ENCODE measurements at regions not wholly inside any gene's neighbourhood (a gene's known extent, or its start where the extent isn't known, plus 50 kb on each side); places are given as distances from the start of the nearest gene placed in this dataset.

DNA sequence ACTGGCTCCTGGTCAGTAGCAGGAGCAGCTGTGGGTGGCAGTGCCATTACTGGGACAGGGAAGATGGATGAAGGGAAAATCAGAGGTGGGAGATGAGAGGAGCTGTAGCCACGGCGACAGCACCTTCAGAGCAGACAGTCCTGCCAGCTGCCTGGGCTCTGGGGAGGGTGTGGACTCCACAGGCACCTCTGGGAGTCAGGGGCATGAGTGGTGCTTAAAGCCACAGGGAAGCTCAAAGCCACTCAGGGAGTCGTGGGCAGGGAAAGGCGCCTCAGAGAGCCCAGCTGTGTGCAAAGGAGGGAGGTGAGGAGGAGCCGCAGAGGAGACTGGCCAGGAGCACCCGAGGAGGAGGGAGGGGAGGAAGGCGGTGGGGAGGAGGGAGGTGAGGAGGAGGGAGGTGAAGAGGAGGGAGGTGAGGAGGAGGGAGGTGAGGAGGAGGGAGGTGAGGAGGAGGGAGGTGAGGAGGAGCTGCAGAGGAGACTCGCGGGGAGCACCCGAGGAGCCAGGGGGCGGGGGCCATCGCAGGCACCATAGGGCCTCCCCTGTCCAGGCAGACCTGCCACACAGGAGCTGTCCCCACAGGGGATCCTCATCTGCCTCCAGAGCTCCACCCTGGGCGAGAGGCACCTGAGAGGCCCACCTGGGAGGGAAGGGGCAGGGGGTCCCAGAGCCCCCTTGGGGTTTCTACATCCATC, 977.6 kb downstream of the BRD1 start:
- H3K9ac ChIP-seq (ENCODE audit: low read depth, low read length, poor library complexity) = no peak overlapping the region
- H3K4ac ChIP-seq (ENCODE audit: low read length) = no peak overlapping the region
- no peak overlapping the region for H3K4me3 ChIP-seq (ENCODE audit: low read length in 2 of 2)
- H3K23ac ChIP-seq (ENCODE audit: low read depth, low read length, poor library complexity) = peak overlapping the region; percentile 25
- no CpG with 5 or more reads among the region's 13 CpGs for WGBS, 2 donors (ENCODE audit: extremely low coverage in 2 of 2, insufficient read length in 2 of 2, insufficient replicate concordance in 1 of 2)
- peak overlapping the region; percentile 25 for H4K91ac ChIP-seq (ENCODE audit: low read depth, low read length, poor library complexity)
- no peak overlapping the region for H2BK12ac ChIP-seq (ENCODE audit: low read length)
- no peaks in the 10 kb centered on the region for H3K4me1 ChIP-seq (ENCODE audit: control insufficient read depth in 2 of 2, insufficient read depth in 1 of 2, low read depth in 1 of 2, low read length in 2 of 2)
- H3K27ac ChIP-seq (replicated peaks; ENCODE audit: low read length) = no peak overlapping the region
- H2BK120ac ChIP-seq (ENCODE audit: low read depth, low read length) = no peak overlapping the region
- peak overlapping the region; percentile 31 for H4K8ac ChIP-seq (ENCODE audit: low read depth, low read length)
- no peaks in the 10 kb centered on the region for H3K36me3 ChIP-seq (replicated peaks in 1 of 2; ENCODE audit: control insufficient read depth in 2 of 2, insufficient read depth in 2 of 2, low read length in 2 of 2)
- H3K9me3 ChIP-seq (replicated peaks in 1 of 2; ENCODE audit: control insufficient read depth in 2 of 2, insufficient read depth in 1 of 2, low read depth in 1 of 2, low read length in 2 of 2) = no peaks in the 10 kb centered on the region
- H3K79me1 ChIP-seq (ENCODE audit: low read depth, low read length) = no peaks in the 10 kb centered on the region
- H2AFZ ChIP-seq (ENCODE audit: low read length) = no peak overlapping the region
- H2BK5ac ChIP-seq (ENCODE audit: low read length) = no peak overlapping the region
- H3K27me3 ChIP-seq (ENCODE audit: control insufficient read depth in 3 of 3, insufficient read depth in 3 of 3, low read depth in 1 of 3, low read length in 3 of 3) = no peaks in the 10 kb centered on the region
- H2AK5ac ChIP-seq (ENCODE audit: low read depth, low read length) = peak overlapping the region; percentile 60
- H3K14ac ChIP-seq (ENCODE audit: low read length) = peak overlapping the region; percentile 31
- H3K4me2 ChIP-seq (ENCODE audit: insufficient read depth, low read length, poor library complexity, severe bottlenecking) = no peak overlapping the region
- no peak overlapping the region for H2BK15ac ChIP-seq (ENCODE audit: low read length)
- DNase-seq (ENCODE audit: low spot score) = no peak
- H3K18ac ChIP-seq (ENCODE audit: low read length) = peak overlapping the region; percentile 53

DNA sequence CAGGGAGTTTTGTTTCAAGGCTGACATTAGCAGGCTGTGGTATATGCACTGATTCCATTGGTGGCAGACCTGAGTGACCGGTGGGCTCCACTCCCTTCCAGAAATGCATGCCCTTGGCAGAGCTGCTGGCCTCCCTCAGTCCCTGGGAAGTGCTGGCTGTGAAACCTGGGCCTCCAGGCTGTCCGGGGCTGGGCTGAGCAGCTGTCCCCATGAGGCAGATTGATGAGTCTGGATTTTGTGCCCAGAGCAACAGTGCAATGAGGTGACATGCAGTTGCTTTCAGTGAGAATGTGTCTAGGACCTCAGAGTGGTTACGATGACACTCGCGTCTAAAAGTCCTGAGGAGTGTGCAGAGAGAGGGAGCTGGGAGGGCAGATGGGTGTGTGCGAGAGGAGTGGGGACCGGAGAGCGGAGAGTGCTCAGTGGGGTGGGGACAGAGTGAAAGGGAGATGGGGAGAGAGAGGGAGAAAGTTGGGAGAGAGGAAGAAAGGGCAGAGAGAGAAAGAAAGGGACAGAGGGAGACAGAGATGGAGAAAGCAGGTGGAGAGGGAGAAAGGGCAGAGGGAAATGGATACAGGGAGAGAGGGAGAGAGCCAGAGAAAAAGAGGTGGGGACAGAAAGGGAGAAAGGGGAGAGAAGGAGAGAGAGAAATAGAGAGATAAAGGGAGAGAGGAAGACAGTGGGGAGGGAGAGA, 978.3 kb downstream of the BRD1 start:
- no peak overlapping the region for H3K18ac ChIP-seq (ENCODE audit: low read length)
- no CpG with 5 or more reads among the region's 8 CpGs for WGBS, 2 donors (ENCODE audit: extremely low coverage in 2 of 2, insufficient read length in 2 of 2, insufficient replicate concordance in 1 of 2)
- H2AK5ac ChIP-seq (ENCODE audit: low read depth, low read length) = peak overlapping the region; percentile 47

DNA sequence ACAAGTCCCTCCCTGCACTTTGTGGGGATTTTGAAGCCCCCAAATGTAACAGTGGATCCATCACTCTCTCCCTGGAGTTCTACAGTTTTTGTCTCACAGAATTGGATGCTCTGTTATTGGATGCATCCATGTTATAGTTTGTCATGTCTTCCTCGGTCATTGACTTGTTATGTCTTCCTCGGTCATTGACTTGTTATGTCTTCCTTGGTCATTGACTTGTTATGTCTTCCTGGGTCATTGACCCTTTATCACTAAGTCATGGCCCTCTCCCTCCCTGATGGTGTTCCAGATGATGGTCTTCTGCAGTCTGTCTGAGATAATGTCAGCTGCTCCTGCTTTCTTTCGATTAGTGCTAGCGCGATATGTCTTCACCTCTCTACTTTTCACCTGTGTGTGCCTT, 981.5 kb downstream of the BRD1 start:
- Histone ChIP-seq H3K4me3 (ENCODE audit: low read length in 2 of 2) (no peak overlapping the region), H3K9me3 (replicated peaks in 1 of 2; ENCODE audit: control insufficient read depth in 2 of 2, insufficient read depth in 1 of 2, low read depth in 1 of 2, low read length in 2 of 2) (no peaks in the 10 kb centered on the region), H3K9ac (ENCODE audit: low read depth, low read length, poor library complexity) (no peak overlapping the region), H2BK15ac (ENCODE audit: low read length) (no peak overlapping the region), H3K14ac (ENCODE audit: low read length) (no peak overlapping the region), H3K4me2 (ENCODE audit: insufficient read depth, low read length, poor library complexity, severe bottlenecking) (no peak overlapping the region), H4K8ac (ENCODE audit: low read depth, low read length) (no peak overlapping the region), H2BK12ac (ENCODE audit: low read length) (no peak overlapping the region), H3K79me1 (ENCODE audit: low read depth, low read length) (no peaks in the 10 kb centered on the region), H2BK120ac (ENCODE audit: low read depth, low read length) (no peak overlapping the region), H3K4me1 (ENCODE audit: control insufficient read depth in 2 of 2, insufficient read depth in 1 of 2, low read depth in 1 of 2, low read length in 2 of 2) (no peaks in the 10 kb centered on the region), H3K27me3 (ENCODE audit: control insufficient read depth in 3 of 3, insufficient read depth in 3 of 3, low read depth in 1 of 3, low read length in 3 of 3) (no peaks in the 10 kb centered on the region), H3K4ac (ENCODE audit: low read length) (no peak overlapping the region), H2BK5ac (ENCODE audit: low read length) (no peak overlapping the region), H3K23ac (ENCODE audit: low read depth, low read length, poor library complexity) (no peak overlapping the region), H3K36me3 (replicated peaks in 1 of 2; ENCODE audit: control insufficient read depth in 2 of 2, insufficient read depth in 2 of 2, low read length in 2 of 2) (no peaks in the 10 kb centered on the region), H3K27ac (replicated peaks; ENCODE audit: low read length) (no peak overlapping the region), H2AK5ac (ENCODE audit: low read depth, low read length) (no peak overlapping the region), H2AFZ (ENCODE audit: low read length) (no peak overlapping the region), H3K18ac (ENCODE audit: low read length) (no peak overlapping the region), H4K91ac (ENCODE audit: low read depth, low read length, poor library complexity) (no peak overlapping the region)
- no CpG with 5 or more reads among the region's 5 CpGs for WGBS, 2 donors (ENCODE audit: extremely low coverage in 2 of 2, insufficient read length in 2 of 2, insufficient replicate concordance in 1 of 2)
- DNase-seq (ENCODE audit: low spot score) = no peak

More for the DNA sequence above, 978.3 kb downstream of the BRD1 start:
- Histone ChIP-seq H3K36me3 (replicated peaks in 1 of 2; ENCODE audit: control insufficient read depth in 2 of 2, insufficient read depth in 2 of 2, low read length in 2 of 2) (no peaks in the 10 kb centered on the region), H2BK120ac (ENCODE audit: low read depth, low read length) (no peak overlapping the region), H3K9me3 (replicated peaks in 1 of 2; ENCODE audit: control insufficient read depth in 2 of 2, insufficient read depth in 1 of 2, low read depth in 1 of 2, low read length in 2 of 2) (no peaks in the 10 kb centered on the region), H3K79me1 (ENCODE audit: low read depth, low read length) (no peaks in the 10 kb centered on the region), H2AFZ (ENCODE audit: low read length) (no peak overlapping the region), H2BK5ac (ENCODE audit: low read length) (no peak overlapping the region), H2BK12ac (ENCODE audit: low read length) (no peak overlapping the region), H3K23ac (ENCODE audit: low read depth, low read length, poor library complexity) (peak overlapping the region; percentile 35), H3K27me3 (ENCODE audit: control insufficient read depth in 3 of 3, insufficient read depth in 3 of 3, low read depth in 1 of 3, low read length in 3 of 3) (no peaks in the 10 kb centered on the region), H3K14ac (ENCODE audit: low read length) (no peak overlapping the region), H2BK15ac (ENCODE audit: low read length) (no peak overlapping the region), H3K4me1 (ENCODE audit: control insufficient read depth in 2 of 2, insufficient read depth in 1 of 2, low read depth in 1 of 2, low read length in 2 of 2) (no peaks in the 10 kb centered on the region), H4K91ac (ENCODE audit: low read depth, low read length, poor library complexity) (no peak overlapping the region), H3K9ac (ENCODE audit: low read depth, low read length, poor library complexity) (no peak overlapping the region), H3K27ac (replicated peaks; ENCODE audit: low read length) (no peak overlapping the region), H3K4ac (ENCODE audit: low read length) (no peak overlapping the region), H3K4me2 (ENCODE audit: insufficient read depth, low read length, poor library complexity, severe bottlenecking) (no peak overlapping the region), H4K8ac (ENCODE audit: low read depth, low read length) (no peak overlapping the region), H3K4me3 (ENCODE audit: low read length in 2 of 2) (no peak overlapping the region)
- DNase-seq (ENCODE audit: low spot score) = no peak

DNA sequence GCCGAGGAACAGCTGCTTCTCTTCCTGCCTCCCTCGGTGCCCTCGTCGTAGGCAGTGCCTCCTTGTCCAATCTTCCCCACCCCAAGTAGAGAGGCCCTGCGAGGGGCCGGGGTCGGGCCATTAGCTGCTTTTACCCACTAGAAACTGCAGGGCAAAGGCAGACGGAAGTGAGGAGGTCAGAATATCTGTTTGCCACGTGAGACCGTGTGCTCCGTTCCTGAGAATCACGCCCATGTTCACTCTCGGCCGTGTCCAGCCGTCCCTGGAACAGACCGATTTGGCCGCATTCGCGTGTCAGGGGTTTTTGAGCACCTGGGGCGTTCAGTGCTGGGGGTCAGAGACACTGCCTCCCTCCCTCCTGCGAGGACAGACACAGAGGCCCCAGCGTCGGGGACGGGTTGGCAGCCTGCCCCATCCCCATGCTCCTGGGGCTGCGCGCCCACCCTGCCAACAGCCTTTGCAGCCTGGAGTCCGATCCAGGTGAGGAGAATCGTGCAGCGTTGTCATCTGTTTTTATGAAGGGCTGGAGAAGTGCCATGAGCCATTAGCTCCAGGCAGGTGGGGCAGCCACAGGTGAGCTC, 982.2 kb downstream of the BRD1 start:
- peak overlapping the region; percentile 44 for H3K9ac ChIP-seq (ENCODE audit: low read depth, low read length, poor library complexity)
- H3K4me3 ChIP-seq (ENCODE audit: low read length in 2 of 2) = no peak overlapping the region
- H3K4me1 ChIP-seq (ENCODE audit: control insufficient read depth in 2 of 2, insufficient read depth in 1 of 2, low read depth in 1 of 2, low read length in 2 of 2) = no peaks in the 10 kb centered on the region
- H3K27ac ChIP-seq (replicated peaks; ENCODE audit: low read length) = no peak overlapping the region
- H2BK12ac ChIP-seq (ENCODE audit: low read length) = no peak overlapping the region
- no peaks in the 10 kb centered on the region for H3K36me3 ChIP-seq (replicated peaks in 1 of 2; ENCODE audit: control insufficient read depth in 2 of 2, insufficient read depth in 2 of 2, low read length in 2 of 2)
- no peak overlapping the region for H2AFZ ChIP-seq (ENCODE audit: low read length)
- H4K8ac ChIP-seq (ENCODE audit: low read depth, low read length) = no peak overlapping the region
- H4K91ac ChIP-seq (ENCODE audit: low read depth, low read length, poor library complexity) = no peak overlapping the region
- peak overlapping the region; percentile 71 for H3K18ac ChIP-seq (ENCODE audit: low read length)
- no peak overlapping the region for H3K4ac ChIP-seq (ENCODE audit: low read length)
- no peak overlapping the region for H2BK15ac ChIP-seq (ENCODE audit: low read length)
- WGBS, 2 donors (ENCODE audit: extremely low coverage in 2 of 2, insufficient read length in 2 of 2, insufficient replicate concordance in 1 of 2) = no CpG with 5 or more reads among the region's 29 CpGs
- H2AK5ac ChIP-seq (ENCODE audit: low read depth, low read length) = no peak overlapping the region
- no peak overlapping the region for H2BK5ac ChIP-seq (ENCODE audit: low read length)
- no peaks in the 10 kb centered on the region for H3K27me3 ChIP-seq (ENCODE audit: control insufficient read depth in 3 of 3, insufficient read depth in 3 of 3, low read depth in 1 of 3, low read length in 3 of 3)
- DNase-seq (ENCODE audit: low spot score) = no peak
- no peaks in the 10 kb centered on the region for H3K79me1 ChIP-seq (ENCODE audit: low read depth, low read length)
- H3K14ac ChIP-seq (ENCODE audit: low read length) = peak overlapping the region; percentile 4
- H2BK120ac ChIP-seq (ENCODE audit: low read depth, low read length) = no peak overlapping the region
- H3K23ac ChIP-seq (ENCODE audit: low read depth, low read length, poor library complexity) = peak overlapping the region; percentile 85
- no peaks in the 10 kb centered on the region for H3K9me3 ChIP-seq (replicated peaks in 1 of 2; ENCODE audit: control insufficient read depth in 2 of 2, insufficient read depth in 1 of 2, low read depth in 1 of 2, low read length in 2 of 2)
- H3K4me2 ChIP-seq (ENCODE audit: insufficient read depth, low read length, poor library complexity, severe bottlenecking) = no peak overlapping the region
